Limb (tissue), 2 donors: ENCODE measurements at regions not wholly inside any gene's neighbourhood (a gene's known extent, or its start where the extent isn't known, plus 50 kb on each side); places are given as distances from the start of the nearest gene placed in this dataset.

Source experiments
- DNase-seq, 2 donors: peaks; one replicate each; pipeline ENCODE4 v3.0.0-alpha.2; 2016; ENCODE audit errors: extremely low spot score in 2 of 2

- no peak for DNase-seq
Observed at GRCh38 chr14:29273513-29273912, 506.9 kb downstream of the FOXG1 start.

GRCh38 chr14:29274890-29275596 is 508.5 kb downstream of the FOXG1 start:
- DNase-seq: no peak

GRCh38 chr14:29278301-29279263 is 512.0 kb downstream of the FOXG1 start:
- DNase-seq: no peak

GRCh38 chr14:29282169-29282568 is 515.6 kb downstream of the FOXG1 start:
- DNase-seq: no peak

- no peak for DNase-seq
Observed at GRCh38 chr14:29290441-29290840, 523.9 kb downstream of the FOXG1 start.

- DNase-seq: no peak
Observed at GRCh38 chr14:29299372-29299771, 532.8 kb downstream of the FOXG1 start.

- no peak for DNase-seq
Observed at GRCh38 chr14:29301571-29301970, 535.0 kb downstream of the FOXG1 start.

- no peak for DNase-seq
Observed at GRCh38 chr14:29310210-29310609, 543.6 kb downstream of the FOXG1 start.

GRCh38 chr14:29310757-29311156 is 544.2 kb downstream of the FOXG1 start:
- DNase-seq: no peak

- DNase-seq: no peak
Observed at GRCh38 chr14:29311983-29312382, 545.4 kb downstream of the FOXG1 start.

GRCh38 chr14:29316936-29317335 is 550.3 kb downstream of the FOXG1 start:
- DNase-seq: no peak

- DNase-seq: no peak
Observed at GRCh38 chr14:29317423-29317822, 550.8 kb downstream of the FOXG1 start.

GRCh38 chr14:29320286-29320685 is 553.7 kb downstream of the FOXG1 start:
- DNase-seq: no peak

GRCh38 chr14:29321646-29322045 is 555.1 kb downstream of the FOXG1 start:
- no peak for DNase-seq

- no peak for DNase-seq
Observed at GRCh38 chr14:29339494-29340172, 573.0 kb downstream of the FOXG1 start.

GRCh38 chr14:29348504-29348903 is 579.1 kb downstream of the PRKD1 start:
- DNase-seq: no peak

GRCh38 chr14:29350496-29350895 is 577.2 kb downstream of the PRKD1 start:
- no peak for DNase-seq

- DNase-seq: no peak
Observed at GRCh38 chr14:29351996-29352705, 575.5 kb downstream of the PRKD1 start.

- no peak for DNase-seq
Observed at GRCh38 chr14:29352706-29353080, 575.0 kb downstream of the PRKD1 start.

GRCh38 chr14:29353513-29353912 is 574.1 kb downstream of the PRKD1 start:
- DNase-seq: no peak

GRCh38 chr14:29354486-29354885 is 573.2 kb downstream of the PRKD1 start:
- DNase-seq: no peak
